OCI-LY3 (cell line): ENCODE measurements at regions not wholly inside any gene's neighbourhood (a gene's known extent, or its start where the extent isn't known, plus 50 kb on each side); places are given as distances from the start of the nearest gene placed in this dataset.

ENCODE experiments used
- H2AFZ ChIP-seq: fragments of 200-600, 300-600 bp; shearing (Covaris generic); 2 replicates; pipeline ENCODE4 v1.6.0; 2014; ENCODE audit warnings: antibody characterized with exemption, low read depth, low read length
- H3K27ac ChIP-seq: fragments of 200-600, 300-600 bp; sonication (generic); 2 replicates; pipeline ENCODE4 v1.5.1; 2014; ENCODE audit warnings: mild to moderate bottlenecking, low read length, moderate library complexity, mixed read lengths
- H3K27me3 ChIP-seq: fragments of 200-600, 300-600 bp; sonication (generic); 2 replicates; pipeline ENCODE4 v1.6.1; 2014; ENCODE audit warnings: low read depth, low read length, mixed read lengths
- H3K36me3 ChIP-seq: fragments of 200-600, 300-600 bp; sonication (generic); replicated peaks from 2 replicates; pipeline ENCODE3; 2014; ENCODE audit warnings: low read depth, low read length, mixed read lengths
- H3K4me1 ChIP-seq: fragments of 300-600, 200-600 bp; sonication (generic); 2 replicates; pipeline ENCODE4 v1.6.1; 2014; ENCODE audit warnings: low read length, mixed read lengths
- H3K4me2 ChIP-seq: fragments of 200-600, 300-600 bp; sonication (generic); 2 replicates; pipeline ENCODE4 v1.6.1; 2014; ENCODE audit warnings: low read length, mixed read lengths
- H3K4me3 ChIP-seq: fragments of 300-600, 200-600 bp; sonication (generic); 2 replicates; pipeline ENCODE4 v1.5.1; 2014; ENCODE audit warnings: antibody characterized with exemption, mild to moderate bottlenecking, low read length, moderate library complexity
- H3K79me2 ChIP-seq: fragments of 300-600, 200-600 bp; shearing (Covaris generic); 2 replicates; pipeline ENCODE4 v1.6.1; 2014; ENCODE audit warnings: mild to moderate bottlenecking, low read length, mixed read lengths
- H3K9ac ChIP-seq: fragments of 300-600, 200-600 bp; shearing (Covaris generic); 2 replicates; pipeline ENCODE4 v1.6.0; 2014; ENCODE audit warnings: mild to moderate bottlenecking, low read length, moderate library complexity
- H3K9me3 ChIP-seq: fragments of 200-600, 300-600 bp; shearing (Covaris generic); 2 replicates; pipeline ENCODE4 v1.6.1; 2014; ENCODE audit warnings: low read length, mixed read lengths; ENCODE audit not compliant: insufficient read depth
- H4K20me1 ChIP-seq: fragments of 200-600, 300-600 bp; sonication (generic); 2 replicates; pipeline ENCODE4 v1.6.1; 2016; ENCODE audit warnings: low read length, mixed read lengths; ENCODE audit not compliant: insufficient read depth
- CTCF ChIP-seq: fragments of 200-600, 300-600 bp; sonication (generic); IDR thresholded peaks from 2 replicates; pipeline ENCODE4 v1.5.1; 2014; ENCODE audit warnings: antibody characterized with exemption, low read length, low read depth
- EZH2phosphoT487 ChIP-seq: fragments of 200-600 bp; shearing (Covaris generic); IDR thresholded peaks from 2 replicates; pipeline ENCODE4 v1.6.1; 2018; ENCODE audit warnings: antibody characterized with exemption, mixed run types, low read depth

- H4K20me1 ChIP-seq: no peaks in the 10 kb centered on the region
- no peaks in the 10 kb centered on the region for H3K36me3 ChIP-seq
- H3K4me2 ChIP-seq: peak overlapping the region; percentile 82
- peaks cover 30% of the 10 kb centered on the region for H3K4me1 ChIP-seq
- H2AFZ ChIP-seq: peak overlapping the region; percentile 47; the same call in 1 of the 2 replicates
- H3K27me3 ChIP-seq: no peaks in the 10 kb centered on the region
- no peak for TF ChIP-seq EZH2phosphoT487
- TF ChIP-seq CTCF: no peak
- H3K4me3 ChIP-seq: peak overlapping the region; percentile 49
- H3K79me2 ChIP-seq: no peaks in the 10 kb centered on the region
- peak overlapping the region; percentile 22; the same call in 1 of the 2 replicates for H3K9ac ChIP-seq
- H3K27ac ChIP-seq: peak overlapping the region; percentile 65; the same call in 1 of the 2 replicates
- H3K9me3 ChIP-seq: no peaks in the 10 kb centered on the region
Observed at GRCh38 chr5:158635565-158635964, 464.2 kb downstream of the EBF1 start.

DNA sequence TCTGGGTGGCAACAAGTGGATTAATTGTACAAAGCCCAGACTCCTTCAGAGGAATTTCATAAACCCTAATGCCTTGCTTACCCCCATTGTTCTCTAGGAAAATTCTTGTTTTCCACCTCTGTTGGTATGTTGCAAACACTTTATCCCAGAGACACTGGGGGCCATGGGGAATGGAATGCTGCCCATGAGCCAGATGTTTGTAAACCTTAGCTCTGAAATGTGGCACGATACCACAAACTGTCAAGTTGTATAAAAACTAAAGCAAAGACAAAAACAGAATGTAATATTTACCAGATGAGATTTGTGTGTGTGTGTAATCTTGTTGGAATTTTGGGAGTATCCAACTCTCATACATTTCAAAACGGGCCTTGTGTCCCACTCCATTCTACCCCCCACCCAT, 465.0 kb downstream of the EBF1 start:
- TF ChIP-seq CTCF (no peak), EZH2phosphoT487 (no peak)
- no peaks in the 10 kb centered on the region for H3K27me3 ChIP-seq
- no peak overlapping the region for H3K4me2 ChIP-seq
- peaks cover 30% of the 10 kb centered on the region for H3K4me1 ChIP-seq
- no peaks in the 10 kb centered on the region for H3K79me2 ChIP-seq
- H3K27ac ChIP-seq: no peak overlapping the region
- no peaks in the 10 kb centered on the region for H3K36me3 ChIP-seq
- H4K20me1 ChIP-seq: no peaks in the 10 kb centered on the region
- H3K4me3 ChIP-seq: no peak overlapping the region
- no peaks in the 10 kb centered on the region for H3K9me3 ChIP-seq
- no peak overlapping the region for H3K9ac ChIP-seq
- H2AFZ ChIP-seq: no peak overlapping the region

- no peak for TF ChIP-seq EZH2phosphoT487
- TF ChIP-seq CTCF: no peak
- H3K79me2 ChIP-seq: no peaks in the 10 kb centered on the region
- no peak overlapping the region for H3K4me2 ChIP-seq
- H3K27ac ChIP-seq: no peak overlapping the region
- no peaks in the 10 kb centered on the region for H3K36me3 ChIP-seq
- H3K9me3 ChIP-seq: no peaks in the 10 kb centered on the region
- H2AFZ ChIP-seq: no peak overlapping the region
- H3K27me3 ChIP-seq: no peaks in the 10 kb centered on the region
- H3K4me3 ChIP-seq: no peak overlapping the region
- H3K9ac ChIP-seq: no peak overlapping the region
- peaks cover under 1% of the 10 kb centered on the region; the same call in 1 of the 2 replicates for H3K4me1 ChIP-seq
- H4K20me1 ChIP-seq: no peaks in the 10 kb centered on the region
Observed at GRCh38 chr5:158629591-158630312, 470.0 kb downstream of the EBF1 start.

DNA sequence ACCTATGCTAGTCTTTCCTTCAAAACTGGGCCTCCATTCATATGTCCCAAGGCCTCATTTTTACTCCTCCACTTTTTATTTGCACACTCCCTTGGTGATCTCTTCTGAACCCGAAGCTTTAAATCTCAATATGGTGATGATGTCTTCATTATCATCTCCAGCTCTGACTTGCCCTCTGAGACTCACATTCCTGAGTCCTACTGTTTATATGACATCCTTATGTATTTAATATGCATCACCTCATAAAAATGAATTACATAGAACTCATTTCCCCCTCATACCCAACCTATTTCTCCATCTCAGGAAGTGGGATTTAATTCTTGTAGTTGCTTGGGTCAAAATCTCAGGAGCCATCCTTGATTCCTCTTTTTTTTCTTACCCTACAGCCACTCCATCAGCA, 473.0 kb downstream of the EBF1 start:
- no peak overlapping the region for H2AFZ ChIP-seq
- H3K9me3 ChIP-seq: no peaks in the 10 kb centered on the region
- no peak overlapping the region for H3K27ac ChIP-seq
- H3K4me1 ChIP-seq: no peaks in the 10 kb centered on the region
- H3K36me3 ChIP-seq: no peaks in the 10 kb centered on the region
- TF ChIP-seq CTCF (no peak), EZH2phosphoT487 (no peak)
- H3K4me3 ChIP-seq: no peak overlapping the region
- H3K27me3 ChIP-seq: no peaks in the 10 kb centered on the region
- H3K9ac ChIP-seq: no peak overlapping the region
- H3K79me2 ChIP-seq: no peaks in the 10 kb centered on the region
- H3K4me2 ChIP-seq: no peak overlapping the region
- H4K20me1 ChIP-seq: no peaks in the 10 kb centered on the region
